ENCODE measurements at regions not wholly inside any gene's neighbourhood (a gene's known extent, or its start where the extent isn't known, plus 50 kb on each side); places are given as distances from the start of the nearest gene placed in this dataset.
A peak's percentile ranks its signal among the peaks of the same experiment; 100 is the strongest.

DNA sequence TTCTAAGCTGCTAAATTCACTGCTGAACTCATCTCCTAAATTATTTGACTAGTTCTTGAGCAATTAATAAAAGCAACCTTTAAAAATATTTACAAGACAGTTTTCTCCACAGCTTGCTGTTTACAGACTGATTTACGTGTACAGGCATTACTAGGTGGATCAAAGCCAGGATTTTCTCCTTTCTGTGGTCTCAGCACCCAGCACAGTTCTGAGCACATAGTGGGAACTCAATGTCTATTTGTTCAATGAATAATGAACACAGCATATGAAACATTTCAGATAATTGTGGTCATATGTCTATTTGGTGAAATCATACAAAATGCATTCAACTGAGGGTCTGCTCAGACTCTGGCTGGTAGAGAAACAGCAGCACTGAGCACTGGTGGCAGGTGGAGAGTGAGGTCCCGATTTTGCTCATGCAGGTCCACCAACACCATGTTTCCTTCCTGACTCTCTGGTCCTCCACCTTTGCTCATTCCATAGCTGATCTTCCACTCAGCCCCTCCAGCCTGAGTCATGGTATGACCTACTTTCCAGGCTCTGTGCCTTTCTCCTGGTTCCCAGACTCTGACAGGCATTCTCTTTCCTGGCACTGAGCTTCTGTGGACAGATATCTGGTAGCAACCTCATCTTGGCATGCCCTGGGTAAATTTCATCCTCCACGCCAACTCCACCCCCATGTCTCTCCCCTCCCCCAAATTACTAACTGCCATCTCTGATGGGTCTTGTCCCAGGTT, 311.3 kb downstream of the TGFB2 start:
- peak overlapping the region; percentile 63 for H2AFZ ChIP-seq (ENCODE audit: low read depth, low read length, poor library complexity, severe bottlenecking)
- H3K4me1 ChIP-seq (ENCODE audit: control insufficient read depth in 1 of 2, insufficient read depth in 2 of 2, low read length in 2 of 2) = peaks cover 33 to 67% of the 10 kb centered on the region in 2 experiments
- DNase-seq (ENCODE audit: low read depth, low spot score) (no peak), ATAC-seq (no peak)
- H4K20me1 ChIP-seq (ENCODE audit: insufficient read depth) = no peaks in the 10 kb centered on the region
- no peak for TF ChIP-seq ZNF274 (IDR thresholded peaks at IDR 0.05; ENCODE audit: low read depth, low read length)
- TF ChIP-seq, protein P1, sequence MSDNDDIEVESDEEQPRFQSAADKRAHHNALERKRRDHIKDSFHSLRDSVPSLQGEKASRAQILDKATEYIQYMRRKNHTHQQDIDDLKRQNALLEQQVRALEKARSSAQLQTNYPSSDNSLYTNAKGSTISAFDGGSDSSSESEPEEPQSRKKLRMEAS (IDR thresholded peaks at IDR 0.05) = no peak
- TF ChIP-seq FOSL1 (IDR thresholded peaks at IDR 0.05; ENCODE audit: low read depth) = no peak
- TF ChIP-seq ZFX (IDR thresholded peaks at IDR 0.05) = no peak
- no peak for TF ChIP-seq JUND (IDR thresholded peaks at IDR 0.05)
- no peak for TF ChIP-seq POLR2AphosphoS5 (IDR thresholded peaks at IDR 0.05; ENCODE audit: low read depth, low read length)
- ChIA-PET POLR2A (no interaction called here), RAD21 (ENCODE audit: low non-redundant PET in 1 of 2, low total read pairs in 2 of 2, uncharacterized antibody in 2 of 2, unreplicated experiment in 2 of 2) (no interaction called here), CTCF (no interaction called here)
- H3K4me3 ChIP-seq (replicated peaks in 1 of 2; ENCODE audit: low read depth in 1 of 2, low read length in 2 of 2) = no peak overlapping the region
- no peaks in the 10 kb centered on the region for H3K79me2 ChIP-seq (ENCODE audit: insufficient read depth, low read length)
- H3K9me3 ChIP-seq (ENCODE audit: control insufficient read depth in 1 of 2, insufficient read depth in 1 of 2, low read depth in 1 of 2, low read length in 2 of 2) = no peaks in the 10 kb centered on the region
- H3K9ac ChIP-seq (ENCODE audit: low read length) = no peak overlapping the region
- BruUV-seq (replicated peaks) = no TSS peak
- H3K27me3 ChIP-seq (ENCODE audit: insufficient read depth, low read length) = no peaks in the 10 kb centered on the region
- H3K4me2 ChIP-seq (ENCODE audit: low read length) = no peak overlapping the region
- no peaks in the 10 kb centered on the region for H3K9me2 ChIP-seq (ENCODE audit: insufficient read depth)
- no peak overlapping the region for H3K27ac ChIP-seq (ENCODE audit: low read depth, low read length)
- no peaks in the 10 kb centered on the region for H3K36me3 ChIP-seq (ENCODE audit: control insufficient read depth in 1 of 2, insufficient read depth in 2 of 2, low read length in 2 of 2)
- intact Hi-C loops (cut with micrococcal nuclease) = loop anchor here (5.0 kb wide), 1 partner anchor 294 kb away; no protein-coding TSS in a partner anchor

DNA sequence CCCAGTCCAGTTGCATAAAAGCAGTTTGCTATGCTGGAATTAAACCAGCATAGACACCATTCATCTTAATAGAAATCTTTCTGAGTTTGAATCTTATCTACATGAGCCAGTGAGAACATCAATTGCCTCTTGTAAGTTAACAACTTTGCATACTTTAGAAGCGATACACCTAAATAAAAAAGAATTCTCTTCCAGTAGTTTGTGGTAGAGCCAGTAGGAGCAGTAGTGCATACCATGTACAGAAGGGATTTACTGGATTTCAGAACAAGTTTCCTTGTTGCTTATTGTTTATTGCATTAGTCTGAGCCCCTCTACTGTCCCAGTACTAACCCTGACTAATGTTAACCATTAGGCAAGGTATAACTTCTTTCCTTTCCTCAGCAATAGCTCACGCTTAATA, 313.1 kb downstream of the TGFB2 start:
- H3K79me2 ChIP-seq (ENCODE audit: insufficient read depth, low read length) = no peaks in the 10 kb centered on the region
- H4K20me1 ChIP-seq (ENCODE audit: insufficient read depth) = no peaks in the 10 kb centered on the region
- no peaks in the 10 kb centered on the region for H3K36me3 ChIP-seq (ENCODE audit: control insufficient read depth in 1 of 2, insufficient read depth in 2 of 2, low read length in 2 of 2)
- H3K9ac ChIP-seq (ENCODE audit: low read length) = peak overlapping the region; percentile 46; the same call in 1 of the 2 replicates
- no peaks in the 10 kb centered on the region for H3K27me3 ChIP-seq (ENCODE audit: insufficient read depth, low read length)
- no peaks in the 10 kb centered on the region for H3K9me3 ChIP-seq (ENCODE audit: control insufficient read depth in 1 of 2, insufficient read depth in 1 of 2, low read depth in 1 of 2, low read length in 2 of 2)
- no peaks in the 10 kb centered on the region for H3K9me2 ChIP-seq (ENCODE audit: insufficient read depth)
- H3K4me2 ChIP-seq (ENCODE audit: low read length) = peak overlapping the region; percentile 67
- DNase-seq (ENCODE audit: low read depth, low spot score) = no peak
- POLR2A ChIA-PET = no interaction called here
- H2AFZ ChIP-seq (ENCODE audit: low read depth, low read length, poor library complexity, severe bottlenecking) = peak overlapping the region; percentile 15
- peak; percentile 49 for ATAC-seq
- H3K4me3 ChIP-seq (replicated peaks in 1 of 2; ENCODE audit: low read depth in 1 of 2, low read length in 2 of 2) = peak overlapping the region in 1 of 2 experiments; percentile 19; a peak in 1 of 4 replicates
- CTCF ChIA-PET = no interaction called here
- intact Hi-C loops (cut with micrococcal nuclease) = loop anchor here (5.0 kb wide), 1 partner anchor 296 kb away; no protein-coding TSS in a partner anchor
- BruUV-seq (replicated peaks) = no TSS peak
- peak overlapping the region; percentile 88; the same call in 1 of the 2 replicates for H3K27ac ChIP-seq (ENCODE audit: low read depth, low read length)
- TF ChIP-seq, protein P2, sequence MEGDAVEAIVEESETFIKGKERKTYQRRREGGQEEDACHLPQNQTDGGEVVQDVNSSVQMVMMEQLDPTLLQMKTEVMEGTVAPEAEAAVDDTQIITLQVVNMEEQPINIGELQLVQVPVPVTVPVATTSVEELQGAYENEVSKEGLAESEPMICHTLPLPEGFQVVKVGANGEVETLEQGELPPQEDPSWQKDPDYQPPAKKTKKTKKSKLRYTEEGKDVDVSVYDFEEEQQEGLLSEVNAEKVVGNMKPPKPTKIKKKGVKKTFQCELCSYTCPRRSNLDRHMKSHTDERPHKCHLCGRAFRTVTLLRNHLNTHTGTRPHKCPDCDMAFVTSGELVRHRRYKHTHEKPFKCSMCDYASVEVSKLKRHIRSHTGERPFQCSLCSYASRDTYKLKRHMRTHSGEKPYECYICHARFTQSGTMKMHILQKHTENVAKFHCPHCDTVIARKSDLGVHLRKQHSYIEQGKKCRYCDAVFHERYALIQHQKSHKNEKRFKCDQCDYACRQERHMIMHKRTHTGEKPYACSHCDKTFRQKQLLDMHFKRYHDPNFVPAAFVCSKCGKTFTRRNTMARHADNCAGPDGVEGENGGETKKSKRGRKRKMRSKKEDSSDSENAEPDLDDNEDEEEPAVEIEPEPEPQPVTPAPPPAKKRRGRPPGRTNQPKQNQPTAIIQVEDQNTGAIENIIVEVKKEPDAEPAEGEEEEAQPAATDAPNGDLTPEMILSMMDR (IDR thresholded peaks at IDR 0.05 in 2 of 3, conservative IDR thresholded peaks at IDR 0.05 in 1 of 3; ENCODE audit: borderline replicate concordance in 1 of 3, insufficient read depth in 1 of 3, low read depth in 2 of 3, low read length in 2 of 3) = peak in 1 of 3 experiments; percentile 42; a peak in 2 of 6 replicates
- TF ChIP-seq SP1 (IDR thresholded peaks at IDR 0.05; ENCODE audit: low read depth) = no peak
- TF ChIP-seq, protein P3, sequence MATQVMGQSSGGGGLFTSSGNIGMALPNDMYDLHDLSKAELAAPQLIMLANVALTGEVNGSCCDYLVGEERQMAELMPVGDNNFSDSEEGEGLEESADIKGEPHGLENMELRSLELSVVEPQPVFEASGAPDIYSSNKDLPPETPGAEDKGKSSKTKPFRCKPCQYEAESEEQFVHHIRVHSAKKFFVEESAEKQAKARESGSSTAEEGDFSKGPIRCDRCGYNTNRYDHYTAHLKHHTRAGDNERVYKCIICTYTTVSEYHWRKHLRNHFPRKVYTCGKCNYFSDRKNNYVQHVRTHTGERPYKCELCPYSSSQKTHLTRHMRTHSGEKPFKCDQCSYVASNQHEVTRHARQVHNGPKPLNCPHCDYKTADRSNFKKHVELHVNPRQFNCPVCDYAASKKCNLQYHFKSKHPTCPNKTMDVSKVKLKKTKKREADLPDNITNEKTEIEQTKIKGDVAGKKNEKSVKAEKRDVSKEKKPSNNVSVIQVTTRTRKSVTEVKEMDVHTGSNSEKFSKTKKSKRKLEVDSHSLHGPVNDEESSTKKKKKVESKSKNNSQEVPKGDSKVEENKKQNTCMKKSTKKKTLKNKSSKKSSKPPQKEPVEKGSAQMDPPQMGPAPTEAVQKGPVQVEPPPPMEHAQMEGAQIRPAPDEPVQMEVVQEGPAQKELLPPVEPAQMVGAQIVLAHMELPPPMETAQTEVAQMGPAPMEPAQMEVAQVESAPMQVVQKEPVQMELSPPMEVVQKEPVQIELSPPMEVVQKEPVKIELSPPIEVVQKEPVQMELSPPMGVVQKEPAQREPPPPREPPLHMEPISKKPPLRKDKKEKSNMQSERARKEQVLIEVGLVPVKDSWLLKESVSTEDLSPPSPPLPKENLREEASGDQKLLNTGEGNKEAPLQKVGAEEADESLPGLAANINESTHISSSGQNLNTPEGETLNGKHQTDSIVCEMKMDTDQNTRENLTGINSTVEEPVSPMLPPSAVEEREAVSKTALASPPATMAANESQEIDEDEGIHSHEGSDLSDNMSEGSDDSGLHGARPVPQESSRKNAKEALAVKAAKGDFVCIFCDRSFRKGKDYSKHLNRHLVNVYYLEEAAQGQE (IDR thresholded peaks at IDR 0.05; ENCODE audit: low read depth) = no peak
- RAD21 ChIA-PET (ENCODE audit: low non-redundant PET in 1 of 2, low total read pairs in 2 of 2, uncharacterized antibody in 2 of 2, unreplicated experiment in 2 of 2) = no interaction called here
- peaks cover 35 to 74% of the 10 kb centered on the region in 2 experiments for H3K4me1 ChIP-seq (ENCODE audit: control insufficient read depth in 1 of 2, insufficient read depth in 2 of 2, low read length in 2 of 2)
